Activated T-cell treated with anti-CD3 and anti-CD28 coated beads for 48 hours (primary cell): ENCODE measurements at regions not wholly inside any gene's neighbourhood (a gene's known extent, or its start where the extent isn't known, plus 50 kb on each side); places are given as distances from the start of the nearest gene placed in this dataset.

Experiments
- DNase-seq: peaks from one replicate; pipeline ENCODE4 v3.0.0-alpha.2; 2020; ENCODE audit warnings: low read depth

DNA sequence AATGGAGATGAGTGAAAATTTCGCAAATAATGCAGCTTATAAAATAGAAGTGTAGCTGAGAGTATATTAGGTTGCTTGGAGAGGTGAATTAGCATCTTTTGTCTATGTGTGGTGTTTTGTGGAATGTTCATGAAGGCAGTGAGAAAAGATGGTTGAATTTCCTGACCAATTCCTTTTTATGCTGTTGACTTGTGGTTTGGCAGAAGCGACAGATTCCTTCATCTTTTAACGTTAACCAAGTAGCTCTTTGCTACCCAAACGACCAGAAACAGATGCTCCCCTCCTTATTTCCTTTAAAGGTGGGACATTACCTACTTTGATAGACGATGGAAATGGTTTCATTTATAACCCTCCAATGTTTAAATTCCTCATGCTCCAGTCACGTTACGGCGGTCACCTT is 390.5 kb downstream of the QKI start:
- no peak for DNase-seq

DNA sequence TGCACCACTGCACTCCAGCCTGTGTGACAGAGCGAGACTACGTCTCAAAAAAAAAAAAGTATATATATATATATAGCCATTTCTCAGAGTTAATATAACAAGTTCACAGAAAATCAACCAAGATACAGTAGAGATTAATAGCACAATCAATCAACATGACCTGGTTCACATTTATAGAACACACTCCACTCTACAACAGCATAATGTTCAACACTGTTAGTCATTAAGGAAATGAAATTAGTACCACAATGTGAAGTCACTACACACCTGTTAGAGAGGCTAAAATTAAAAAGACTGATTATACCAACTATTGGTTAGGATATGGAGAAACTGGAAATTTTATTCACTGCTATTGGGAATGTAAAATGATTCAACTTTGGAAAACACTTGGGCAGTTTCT is 387.7 kb downstream of the QKI start:
- DNase-seq, result no peak

DNA sequence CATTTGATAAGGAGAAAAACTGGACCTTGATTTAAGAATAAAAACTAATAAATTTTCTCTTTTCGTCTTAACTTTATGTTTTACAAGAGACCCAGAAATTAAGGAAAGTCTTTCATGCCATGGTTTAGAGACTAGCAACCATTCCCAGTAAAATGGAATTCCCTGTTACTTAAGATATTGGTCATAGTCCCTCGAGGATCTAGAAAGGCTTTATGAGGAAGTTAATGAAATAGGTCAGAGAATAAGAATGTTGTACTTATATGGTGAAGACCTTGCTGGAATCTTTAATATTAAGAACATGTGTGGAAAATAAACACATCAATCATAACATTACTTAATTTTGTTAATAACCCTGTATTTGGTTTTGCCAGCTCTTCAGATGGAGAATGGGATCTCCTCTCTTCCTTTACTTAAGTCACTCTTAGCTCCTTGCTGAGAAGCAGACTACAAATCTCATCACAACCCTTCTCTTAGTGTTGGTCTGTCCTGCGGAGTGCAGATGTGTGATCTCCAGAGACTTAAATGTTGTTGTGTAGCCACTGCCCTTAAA is 382.9 kb downstream of the QKI start:
- DNase-seq, result no peak

DNA sequence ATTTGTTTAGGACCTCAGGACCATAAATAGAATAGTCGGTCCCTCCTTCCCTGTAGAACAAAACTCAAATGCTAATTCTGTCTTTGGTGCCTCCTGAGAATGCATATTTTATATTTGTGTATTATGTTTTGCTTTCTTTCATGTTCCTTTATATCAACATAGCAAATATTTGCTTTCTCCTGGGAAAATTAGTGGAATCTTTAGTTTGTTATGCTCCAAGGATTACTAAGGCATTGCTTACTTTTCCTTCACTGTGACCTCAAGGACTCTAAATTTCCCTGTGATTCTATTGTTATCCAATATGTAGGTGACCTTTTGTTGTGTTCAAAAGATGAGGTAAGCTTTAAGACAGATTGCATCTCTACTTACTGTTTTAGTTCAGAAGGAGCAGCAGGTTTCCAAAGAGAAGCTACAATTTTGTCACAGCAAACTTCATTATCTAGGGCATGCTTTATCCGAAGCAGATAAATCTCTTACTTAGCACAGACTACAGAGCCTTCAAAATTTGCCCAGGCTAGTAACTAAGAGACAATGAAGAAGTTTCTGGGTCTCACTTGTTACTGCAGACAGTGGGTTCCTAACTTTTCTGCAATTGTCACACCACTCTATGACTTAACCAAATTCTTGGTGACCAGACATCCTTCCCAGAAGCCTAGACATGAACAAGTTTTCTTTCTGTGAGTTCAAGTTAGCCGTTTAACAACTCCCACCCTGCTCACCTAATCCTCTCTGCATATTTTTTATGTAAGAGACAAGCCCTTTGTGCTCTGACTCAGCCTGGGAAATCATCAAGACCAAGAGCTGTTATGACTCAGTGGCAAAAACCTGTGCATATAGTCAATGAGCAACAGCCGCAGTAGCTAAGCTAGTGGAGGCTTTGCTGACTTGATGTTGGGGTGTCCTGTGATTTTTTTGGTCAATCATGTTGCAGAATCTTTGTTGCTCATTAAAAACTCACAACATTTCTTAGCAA is 378.8 kb downstream of the QKI start:
- no peak for DNase-seq

DNA sequence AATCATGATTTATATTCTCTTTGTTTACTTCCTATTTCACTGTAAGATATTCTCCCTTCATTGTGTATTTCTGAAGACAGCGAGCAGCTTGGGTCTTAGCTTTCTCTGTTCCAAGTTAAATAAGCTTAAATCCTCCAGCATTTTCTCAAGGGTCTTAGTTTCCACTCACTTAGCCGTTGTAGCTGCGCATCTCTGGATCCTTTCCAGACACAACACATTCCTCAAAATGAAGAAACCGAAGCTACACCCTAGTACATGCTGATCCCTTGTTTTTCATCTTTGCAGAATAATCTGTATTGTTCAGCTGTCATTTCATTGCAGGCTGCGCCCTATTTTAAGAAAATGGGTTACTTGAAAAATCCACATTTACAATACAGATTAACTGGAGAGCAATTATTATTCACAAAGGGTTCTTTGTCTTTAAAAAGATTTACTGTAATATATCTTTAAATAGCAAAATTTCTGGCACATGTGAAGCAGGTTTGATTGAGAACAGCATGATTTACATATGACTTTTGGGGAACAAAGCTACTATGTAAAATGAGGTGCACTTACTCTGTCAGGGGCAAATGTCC is 375.8 kb downstream of the QKI start:
- DNase-seq, result no peak

DNA sequence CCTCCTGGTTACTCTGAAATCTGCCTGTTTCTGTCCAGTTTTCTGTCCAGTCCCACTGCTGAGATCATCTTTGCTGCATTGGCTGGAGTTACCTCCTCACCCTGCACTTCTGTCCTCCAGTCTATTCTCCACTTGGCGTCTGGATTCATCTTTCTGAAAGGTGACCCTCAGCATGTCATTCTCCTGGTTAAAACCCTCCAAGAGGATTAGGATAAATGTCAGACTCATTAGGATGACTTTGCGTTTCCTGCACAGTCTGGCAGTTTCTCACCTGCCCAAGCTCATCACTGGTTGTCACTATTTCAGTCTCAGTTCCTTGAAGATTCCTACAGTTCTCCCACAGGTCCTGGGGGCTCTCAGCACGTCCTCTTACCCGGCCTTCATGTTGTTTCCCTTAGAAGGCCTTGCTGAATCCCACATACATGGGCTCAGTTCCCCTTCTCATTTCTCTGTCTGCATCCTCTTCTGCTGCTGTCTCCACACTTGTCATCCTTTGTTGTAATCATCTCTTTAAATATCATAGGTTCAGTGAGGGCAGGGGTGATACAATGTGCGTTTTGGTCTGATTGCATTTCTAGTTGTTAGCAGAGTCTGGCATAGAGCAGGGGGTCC is 374.8 kb downstream of the QKI start:
- no peak for DNase-seq

DNA sequence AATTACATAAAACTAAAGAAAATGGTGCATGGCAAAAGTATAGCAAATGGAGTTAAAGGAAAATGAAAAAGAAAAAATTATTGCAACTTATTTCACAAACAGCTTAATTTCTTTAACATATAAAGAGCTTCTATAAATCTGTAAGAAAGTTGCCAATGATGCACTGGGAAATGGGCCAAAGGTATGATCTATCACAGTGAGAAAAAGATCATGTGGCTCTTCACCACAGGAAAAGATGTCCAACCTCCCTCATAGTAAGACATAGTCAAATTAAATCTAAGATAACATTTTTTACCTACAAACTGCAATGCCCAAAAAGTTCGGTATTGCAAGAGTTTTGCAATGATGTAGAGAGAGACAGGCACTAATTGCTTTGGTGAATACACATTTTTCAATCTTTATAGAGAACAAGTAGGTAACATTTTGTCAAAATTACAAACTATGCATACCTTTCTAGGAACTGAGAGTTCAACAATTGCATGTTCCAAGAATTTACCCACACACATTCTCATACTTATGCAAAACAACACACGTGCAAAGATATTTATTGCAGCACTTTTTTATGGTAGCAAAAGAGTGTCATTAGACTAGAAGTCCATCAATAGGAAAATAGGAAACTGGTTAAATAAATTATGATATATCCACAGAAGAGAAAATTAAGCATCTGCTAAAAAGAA is 372.6 kb downstream of the QKI start:
- DNase-seq, result no peak

DNA sequence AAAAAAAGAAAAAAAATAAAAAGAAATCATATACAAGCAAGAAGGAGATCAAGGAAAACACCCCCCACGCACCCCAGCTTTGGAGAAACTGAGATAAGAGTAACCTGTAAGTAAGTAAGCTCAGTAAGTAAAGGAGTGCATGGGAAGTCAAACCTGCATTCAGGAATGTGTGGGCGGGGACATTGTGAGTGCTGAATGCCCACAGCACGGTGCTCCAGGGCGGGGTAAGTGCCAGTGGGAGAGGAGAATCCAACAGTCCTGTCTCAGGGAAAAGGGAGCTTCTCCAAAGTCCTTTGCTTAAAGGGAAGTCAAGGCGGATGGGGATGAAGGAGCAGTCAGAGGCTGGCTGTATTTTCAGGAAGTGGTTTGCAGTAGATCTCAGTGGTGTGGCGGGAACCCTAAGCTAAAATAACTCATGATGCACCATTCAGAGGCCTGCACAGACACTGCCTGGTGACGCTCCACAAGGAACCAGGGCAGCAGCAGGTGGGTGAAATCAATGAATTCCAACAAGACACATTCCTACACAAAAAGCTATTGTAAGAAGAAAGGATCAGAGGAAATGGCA is 368.0 kb downstream of the QKI start:
- DNase-seq, result no peak

DNA sequence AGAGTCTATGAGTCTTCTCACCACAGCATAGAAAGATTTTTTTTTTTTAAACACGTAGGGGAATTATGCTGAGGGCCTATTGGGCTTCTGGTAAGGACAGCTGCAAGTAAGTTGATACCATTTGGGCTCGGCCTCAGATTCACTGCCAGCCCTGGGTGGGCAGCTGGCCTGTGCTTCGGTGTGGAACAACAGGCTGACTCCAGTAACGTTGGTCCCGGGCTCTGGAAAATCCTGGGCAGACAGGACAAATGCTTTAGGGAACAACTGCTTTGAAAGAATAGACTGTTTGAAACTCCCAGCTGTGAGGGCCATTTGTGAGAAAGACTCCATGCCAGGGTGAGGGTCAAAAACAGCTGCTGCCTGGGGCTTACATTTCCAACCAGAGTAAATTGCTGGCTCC is 366.5 kb downstream of the QKI start:
- no peak for DNase-seq

DNA sequence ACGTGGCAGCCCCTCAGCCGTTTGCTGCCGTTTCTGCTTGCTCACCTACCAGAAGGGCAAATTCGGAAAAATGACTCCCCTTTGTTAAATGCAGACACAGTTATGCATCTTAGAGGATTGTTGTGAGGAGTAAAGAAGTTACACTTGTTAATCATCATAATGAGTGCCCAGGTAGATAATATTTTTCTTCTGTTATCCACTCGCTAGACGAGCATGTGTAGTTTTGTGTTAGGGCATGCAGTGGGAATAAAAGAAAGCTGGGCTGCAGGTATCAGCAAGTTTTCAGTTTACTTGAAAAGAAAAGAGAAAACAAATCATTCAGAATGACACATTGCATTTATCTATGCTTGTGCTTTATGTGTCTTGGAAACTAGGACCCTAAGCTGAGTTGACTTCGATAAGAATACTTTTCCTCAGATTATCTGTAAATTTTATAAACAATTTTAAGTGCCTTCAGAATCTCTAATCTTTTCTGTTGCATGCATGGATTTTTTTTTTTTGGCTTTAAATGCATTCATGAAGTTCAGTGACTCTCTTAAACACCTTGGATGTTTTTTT is 365.3 kb downstream of the QKI start:
- no peak for DNase-seq

DNA sequence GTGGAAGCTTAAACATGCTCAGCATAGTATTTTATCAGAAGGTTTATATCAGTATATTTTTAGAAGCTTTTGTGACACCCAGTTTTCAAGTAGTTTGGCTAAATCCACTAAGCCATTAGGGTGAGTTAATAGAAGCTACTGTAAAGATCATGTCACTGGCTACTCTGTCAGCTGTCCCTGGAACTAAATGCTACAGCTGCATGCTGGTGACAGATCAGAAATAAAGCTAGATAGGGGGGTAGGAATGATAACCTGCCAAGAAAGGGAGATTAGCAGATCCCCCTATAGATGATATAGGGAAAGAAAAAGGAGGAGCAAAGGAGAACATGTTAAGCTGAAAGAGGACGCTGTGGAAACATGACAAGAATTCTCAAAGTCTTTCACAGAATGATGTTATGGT is 363.2 kb downstream of the QKI start:
- DNase-seq, result no peak

DNA sequence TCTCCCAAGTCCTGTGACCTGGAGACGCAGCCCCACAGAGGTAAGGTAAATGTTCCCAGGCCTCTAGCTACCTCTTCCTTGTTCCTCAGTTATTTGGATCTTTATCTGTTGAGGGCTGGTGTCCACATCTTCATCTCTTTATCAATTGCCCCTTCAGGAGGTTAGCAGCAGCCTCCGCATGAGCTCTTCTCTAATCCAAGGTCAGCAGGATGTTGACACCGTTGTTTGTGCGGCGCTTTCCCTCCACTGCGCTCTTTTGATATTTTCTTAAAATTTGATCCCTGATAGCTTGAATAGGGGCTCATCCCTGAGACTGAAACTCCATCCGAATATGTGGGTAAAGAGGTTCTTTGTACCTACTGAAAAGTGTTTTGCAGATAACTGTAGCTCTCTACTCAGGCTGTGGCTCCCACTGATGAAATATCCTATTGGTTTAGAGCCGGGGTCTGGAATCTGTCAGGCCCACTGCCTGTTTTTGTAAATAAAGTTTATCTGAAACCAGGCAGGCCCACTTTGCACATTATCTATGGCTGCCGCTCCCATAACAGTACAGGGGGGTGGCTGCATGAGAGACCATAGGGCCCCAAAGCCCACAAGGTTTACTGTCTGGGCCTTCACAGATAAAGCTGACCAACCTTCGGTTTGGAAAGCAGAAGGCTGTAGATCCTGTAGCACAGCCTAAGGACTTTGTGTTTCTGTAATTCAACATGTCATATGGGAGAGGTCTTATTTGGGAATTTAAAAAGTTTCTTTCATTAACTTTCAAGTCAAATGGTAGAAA is 362.6 kb downstream of the QKI start:
- DNase-seq, result no peak

DNA sequence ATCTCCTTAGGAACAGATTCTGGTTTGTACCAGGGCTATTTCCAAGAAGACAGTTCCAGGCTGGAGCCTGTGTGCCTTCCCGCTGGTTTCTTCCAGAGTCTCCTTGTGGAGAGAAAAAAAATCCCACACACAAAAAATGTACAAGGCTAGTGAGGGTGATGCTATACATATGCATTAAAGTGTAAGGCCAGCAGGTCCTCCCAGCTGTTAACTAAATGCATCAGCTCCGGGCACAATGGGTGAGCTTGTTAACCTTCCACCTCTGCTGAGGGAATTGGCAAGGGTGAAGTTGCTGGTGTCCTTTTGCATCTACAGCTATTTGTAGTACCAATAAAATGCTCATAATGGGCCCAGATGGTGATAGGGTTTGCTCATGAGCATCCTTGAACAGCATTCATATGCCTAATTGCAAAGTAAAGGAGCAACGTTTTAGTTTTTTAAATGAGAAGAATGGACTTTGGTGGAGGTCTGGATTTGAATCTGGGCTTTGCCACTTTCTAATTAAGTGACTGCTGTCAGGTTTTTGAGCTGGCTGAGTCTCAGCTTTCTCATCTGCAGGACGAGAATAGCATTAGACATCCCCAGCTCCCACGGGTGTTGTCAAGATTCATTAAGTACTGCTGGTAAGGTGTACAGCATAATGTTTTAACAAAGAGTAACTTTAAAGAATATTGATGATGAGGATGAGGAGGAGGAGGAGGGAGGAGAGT is 361.8 kb downstream of the QKI start:
- no peak for DNase-seq

DNA sequence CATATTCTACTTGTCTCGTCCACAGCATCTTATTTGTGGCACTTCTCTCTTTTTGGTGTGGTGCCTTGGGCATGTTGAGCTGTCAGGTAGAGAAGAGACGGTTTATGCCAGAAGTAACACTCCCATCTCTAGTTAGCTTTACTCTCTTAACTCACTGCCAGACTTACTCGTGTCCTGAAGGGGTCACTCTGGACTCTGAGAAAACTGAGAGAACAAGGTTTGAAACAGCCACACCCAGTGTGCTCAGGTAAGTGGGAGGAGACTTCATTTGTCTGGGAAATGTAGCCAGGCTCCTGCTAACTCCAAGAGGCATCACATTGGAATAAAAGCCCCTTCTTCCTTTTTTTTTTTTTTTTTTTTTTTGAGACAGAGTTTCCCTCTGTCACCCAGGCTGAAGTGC is 360.8 kb downstream of the QKI start:
- no peak for DNase-seq

DNA sequence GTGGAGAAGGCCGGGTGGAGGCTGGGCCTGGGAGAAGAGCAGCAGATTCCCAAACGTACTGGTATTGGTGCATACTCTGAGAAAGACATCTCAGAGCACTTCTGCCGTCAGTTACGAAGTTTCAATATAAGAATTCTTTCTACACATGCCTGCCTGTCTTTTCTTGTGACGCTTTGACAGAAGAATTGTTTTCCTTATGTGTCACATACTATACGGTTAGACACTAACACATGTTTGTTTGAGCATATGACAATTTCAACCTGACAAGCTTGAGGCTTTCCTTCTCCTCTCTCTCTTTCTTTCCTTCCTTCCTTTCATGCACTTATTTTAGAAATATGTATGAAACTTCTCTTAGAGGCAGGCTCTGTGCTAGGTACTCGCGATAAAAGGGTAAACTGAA is 360.0 kb downstream of the QKI start:
- DNase-seq, result no peak

DNA sequence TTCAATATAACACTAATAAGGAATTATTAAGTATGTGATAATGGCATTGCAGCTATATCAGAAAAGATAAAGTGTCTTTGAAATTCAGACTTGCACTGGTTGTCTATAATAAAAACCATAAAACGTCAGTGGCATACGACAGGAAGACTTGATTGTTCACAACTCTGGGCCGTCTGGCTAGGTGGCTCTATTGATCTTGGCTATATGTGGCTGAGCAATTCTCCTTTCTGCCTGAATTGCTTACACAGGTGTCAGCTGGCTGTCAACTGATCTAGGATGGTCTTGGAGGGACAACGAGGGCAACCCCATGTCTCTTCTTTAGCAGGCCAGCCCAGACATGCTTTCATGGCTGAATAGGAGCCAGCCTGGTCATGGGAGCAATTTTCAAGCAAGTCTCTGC is 359.1 kb downstream of the QKI start:
- DNase-seq, result no peak

DNA sequence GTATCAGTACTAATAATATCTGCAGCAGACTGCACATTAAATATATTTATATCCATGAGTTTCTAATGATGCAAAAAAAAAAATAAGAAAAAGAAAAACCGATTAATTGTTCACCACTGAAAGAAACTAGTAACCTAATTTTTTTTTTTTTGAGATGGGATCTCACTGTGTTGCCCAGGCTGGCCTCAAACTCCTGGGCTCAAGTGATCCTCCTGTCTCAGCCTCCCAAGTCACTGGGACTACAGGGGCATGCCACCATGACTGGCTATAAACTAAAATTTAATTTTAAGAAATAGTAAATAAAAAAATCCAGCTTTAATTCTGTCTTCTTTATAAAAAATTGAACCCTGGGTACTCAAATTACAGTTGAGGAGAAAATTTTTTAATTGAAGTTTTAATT is 358.2 kb downstream of the QKI start:
- DNase-seq, result no peak

DNA sequence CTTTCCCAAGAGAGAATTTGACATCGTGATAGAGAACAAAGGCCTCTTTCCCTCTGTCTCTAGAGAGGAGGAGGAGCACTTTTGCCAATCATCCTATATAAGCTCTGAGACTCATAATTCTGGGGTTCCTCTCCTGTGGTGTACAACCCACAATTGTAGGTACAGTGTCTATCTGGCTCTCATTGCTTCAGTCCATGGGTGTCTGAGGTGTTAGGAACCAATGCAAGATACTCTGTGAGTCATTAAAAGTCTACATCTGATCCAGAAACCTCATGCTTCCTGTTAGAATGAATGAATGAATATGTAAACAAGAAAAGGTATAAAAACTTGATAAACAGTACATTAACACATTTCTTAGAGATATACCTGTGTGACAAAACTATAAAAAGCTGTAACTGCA is 356.7 kb downstream of the QKI start:
- no peak for DNase-seq

DNA sequence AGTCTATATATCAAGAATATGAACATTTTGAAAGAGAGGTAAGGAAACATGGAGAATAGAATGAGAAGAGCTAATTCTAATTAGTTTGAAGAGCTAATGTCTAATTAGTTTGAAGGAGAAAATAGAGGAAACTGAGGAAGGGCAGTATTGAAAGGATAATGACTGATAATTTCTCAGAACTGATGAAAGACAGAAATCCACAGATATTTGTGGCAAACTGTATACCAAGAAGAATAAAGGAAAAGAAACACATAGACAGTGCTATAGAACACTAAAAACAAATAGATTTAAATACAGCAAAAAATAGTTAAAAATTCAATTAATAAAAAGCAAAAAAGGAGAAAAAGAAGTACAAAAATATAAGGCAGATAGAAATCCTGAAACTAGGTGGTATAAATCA is 354.4 kb downstream of the QKI start:
- DNase-seq, result no peak

DNA sequence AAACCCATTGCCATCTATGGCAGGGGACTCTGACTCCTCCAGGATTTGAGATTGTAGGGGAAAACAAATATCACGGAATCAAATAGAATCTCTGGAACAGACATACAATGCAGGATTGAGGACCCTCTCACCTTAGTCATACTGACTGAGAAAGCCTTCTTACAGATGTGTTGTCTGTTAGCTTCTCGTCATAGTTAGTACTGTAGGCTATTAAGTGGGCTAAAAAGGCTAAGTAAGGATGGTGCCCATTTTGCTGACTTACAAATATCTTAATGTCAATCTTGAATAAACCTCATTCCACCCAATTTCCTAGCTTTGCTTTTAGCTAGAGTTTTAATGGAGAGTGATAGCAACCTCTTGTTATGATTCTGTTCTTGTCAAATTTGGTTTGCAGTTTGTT is 352.4 kb downstream of the QKI start:
- no peak for DNase-seq
